ENCODE measurements at regions not wholly inside any gene's neighbourhood (a gene's known extent, or its start where the extent isn't known, plus 50 kb on each side); places are given as distances from the start of the nearest gene placed in this dataset.

DNA sequence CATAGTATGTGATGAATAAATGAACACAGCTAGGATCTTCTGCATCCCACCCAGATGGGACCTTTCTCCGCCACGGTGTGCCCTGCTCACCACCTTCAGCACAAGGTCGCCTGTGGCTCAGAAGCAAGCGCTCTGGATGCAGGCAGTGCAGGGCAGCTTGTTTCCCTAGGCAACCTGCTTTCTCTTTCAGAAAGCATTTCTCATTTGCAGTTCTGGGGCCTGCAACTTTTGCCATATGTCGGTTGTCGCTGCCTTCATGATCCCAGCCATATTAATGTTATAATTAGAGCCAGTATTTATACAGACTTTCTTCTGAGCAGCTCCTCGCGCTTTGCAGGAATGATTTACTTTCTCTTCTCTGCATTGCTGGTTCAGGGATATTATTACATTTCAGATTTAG lies 692.8 kb downstream of the RNF144A start:
- H3K27ac ChIP-seq (replicated peaks; ENCODE audit: low read length): no peak overlapping the region
- H4K8ac ChIP-seq (ENCODE audit: low read depth, low read length): no peak overlapping the region
- peak overlapping the region; percentile 41 for H2AFZ ChIP-seq (ENCODE audit: low read length)
- H3K9ac ChIP-seq (ENCODE audit: low read depth, low read length, poor library complexity): no peak overlapping the region
- H3K79me1 ChIP-seq (ENCODE audit: low read depth, low read length): no peaks in the 10 kb centered on the region
- H3K4me2 ChIP-seq (ENCODE audit: insufficient read depth, low read length, poor library complexity, severe bottlenecking): no peak overlapping the region
- no peaks in the 10 kb centered on the region for H3K9me3 ChIP-seq (replicated peaks in 1 of 2; ENCODE audit: control insufficient read depth in 2 of 2, insufficient read depth in 1 of 2, low read depth in 1 of 2, low read length in 2 of 2)
- H3K14ac ChIP-seq (ENCODE audit: low read length): no peak overlapping the region
- peaks cover 0 to 7% of the 10 kb centered on the region in 2 donors for H3K4me1 ChIP-seq (ENCODE audit: control insufficient read depth in 2 of 2, insufficient read depth in 1 of 2, low read depth in 1 of 2, low read length in 2 of 2)
- H3K36me3 ChIP-seq (replicated peaks in 1 of 2; ENCODE audit: control insufficient read depth in 2 of 2, insufficient read depth in 2 of 2, low read length in 2 of 2): no peaks in the 10 kb centered on the region
- no peak overlapping the region for H3K4me3 ChIP-seq (ENCODE audit: low read length in 2 of 2)
- H3K4ac ChIP-seq (ENCODE audit: low read length): no peak overlapping the region
- no peak overlapping the region for H4K91ac ChIP-seq (ENCODE audit: low read depth, low read length, poor library complexity)
- H3K18ac ChIP-seq (ENCODE audit: low read length): peak overlapping the region; percentile 60
- H2BK12ac ChIP-seq (ENCODE audit: low read length): no peak overlapping the region
- H3K27me3 ChIP-seq (ENCODE audit: control insufficient read depth in 3 of 3, insufficient read depth in 3 of 3, low read depth in 1 of 3, low read length in 3 of 3): no peaks in the 10 kb centered on the region
- DNase-seq (ENCODE audit: low spot score): no peak
- H2BK5ac ChIP-seq (ENCODE audit: low read length): no peak overlapping the region
- H2BK120ac ChIP-seq (ENCODE audit: low read depth, low read length): no peak overlapping the region
- H3K23ac ChIP-seq (ENCODE audit: low read depth, low read length, poor library complexity): no peak overlapping the region
- WGBS, 2 donors (ENCODE audit: extremely low coverage in 2 of 2, insufficient read length in 2 of 2, insufficient replicate concordance in 1 of 2): no CpG with 5 or more reads among the region's 8 CpGs
- no peak overlapping the region for H2AK5ac ChIP-seq (ENCODE audit: low read depth, low read length)
- no peak overlapping the region for H2BK15ac ChIP-seq (ENCODE audit: low read length)

DNA sequence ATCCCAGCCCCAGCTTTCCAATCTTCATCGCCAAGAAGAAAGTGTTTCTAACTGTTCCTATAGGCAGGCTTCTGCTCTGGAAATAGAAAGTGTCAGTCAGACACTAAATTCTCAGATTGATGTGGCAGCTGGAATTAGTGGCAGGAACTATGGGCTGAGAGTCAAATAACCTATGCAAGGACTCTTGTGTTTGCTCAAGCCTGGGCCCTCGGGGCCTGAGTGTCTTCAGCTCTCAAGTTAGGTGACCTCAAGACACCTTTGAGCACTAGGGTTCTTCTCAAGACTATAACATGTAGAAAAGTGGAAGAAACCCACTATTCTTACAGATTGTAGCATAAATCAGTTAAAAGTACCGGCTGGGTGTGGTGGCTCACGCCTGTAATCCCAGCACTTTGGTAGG lies 694.5 kb downstream of the RNF144A start:
- Histone ChIP-seq H3K9me3 (replicated peaks in 1 of 2; ENCODE audit: control insufficient read depth in 2 of 2, insufficient read depth in 1 of 2, low read depth in 1 of 2, low read length in 2 of 2) (no peaks in the 10 kb centered on the region), H3K4me3 (ENCODE audit: low read length in 2 of 2) (no peak overlapping the region), H3K4me1 (ENCODE audit: control insufficient read depth in 2 of 2, insufficient read depth in 1 of 2, low read depth in 1 of 2, low read length in 2 of 2) (peaks cover 0 to 9% of the 10 kb centered on the region in 2 donors), H3K18ac (ENCODE audit: low read length) (no peak overlapping the region), H2BK12ac (ENCODE audit: low read length) (no peak overlapping the region), H2BK15ac (ENCODE audit: low read length) (no peak overlapping the region), H3K14ac (ENCODE audit: low read length) (no peak overlapping the region), H2BK5ac (ENCODE audit: low read length) (no peak overlapping the region), H2AK5ac (ENCODE audit: low read depth, low read length) (no peak overlapping the region), H2AFZ (ENCODE audit: low read length) (peak overlapping the region; percentile 12), H3K36me3 (replicated peaks in 1 of 2; ENCODE audit: control insufficient read depth in 2 of 2, insufficient read depth in 2 of 2, low read length in 2 of 2) (no peaks in the 10 kb centered on the region), H4K91ac (ENCODE audit: low read depth, low read length, poor library complexity) (no peak overlapping the region), H2BK120ac (ENCODE audit: low read depth, low read length) (no peak overlapping the region), H3K27ac (replicated peaks; ENCODE audit: low read length) (no peak overlapping the region), H3K27me3 (ENCODE audit: control insufficient read depth in 3 of 3, insufficient read depth in 3 of 3, low read depth in 1 of 3, low read length in 3 of 3) (no peaks in the 10 kb centered on the region), H3K9ac (ENCODE audit: low read depth, low read length, poor library complexity) (no peak overlapping the region), H3K79me1 (ENCODE audit: low read depth, low read length) (no peaks in the 10 kb centered on the region), H4K8ac (ENCODE audit: low read depth, low read length) (no peak overlapping the region), H3K4ac (ENCODE audit: low read length) (no peak overlapping the region), H3K23ac (ENCODE audit: low read depth, low read length, poor library complexity) (no peak overlapping the region), H3K4me2 (ENCODE audit: insufficient read depth, low read length, poor library complexity, severe bottlenecking) (no peak overlapping the region)
- WGBS, 2 donors (ENCODE audit: extremely low coverage in 2 of 2, insufficient read length in 2 of 2, insufficient replicate concordance in 1 of 2): no CpG with 5 or more reads among the region's 4 CpGs
- no peak for DNase-seq (ENCODE audit: low spot score)

DNA sequence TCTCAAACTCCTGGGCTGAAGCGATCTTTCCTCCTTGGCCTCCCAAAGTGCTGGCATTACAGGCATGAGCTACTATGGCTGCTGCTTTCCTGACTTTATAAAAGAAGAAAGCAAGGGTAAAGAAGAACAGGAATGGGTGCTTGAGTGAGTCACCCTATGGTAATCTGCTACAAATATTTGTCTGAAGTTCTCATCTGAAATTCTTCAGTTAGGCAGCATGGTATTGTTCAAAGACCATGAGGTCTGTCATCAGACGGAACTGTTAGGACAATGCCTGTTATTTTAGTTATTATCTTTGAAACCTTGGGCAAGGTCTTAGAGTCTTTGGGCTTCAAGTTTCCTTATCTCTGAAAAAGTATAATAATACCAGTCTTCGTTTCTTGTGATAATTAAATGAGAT lies 695.8 kb downstream of the RNF144A start:
- no peak overlapping the region for H2BK5ac ChIP-seq (ENCODE audit: low read length)
- no CpG with 5 or more reads among the region's 3 CpGs for WGBS, 2 donors (ENCODE audit: extremely low coverage in 2 of 2, insufficient read length in 2 of 2, insufficient replicate concordance in 1 of 2)
- no peak overlapping the region for H2BK12ac ChIP-seq (ENCODE audit: low read length)
- no peaks in the 10 kb centered on the region for H3K79me1 ChIP-seq (ENCODE audit: low read depth, low read length)
- H2AFZ ChIP-seq (ENCODE audit: low read length): no peak overlapping the region
- H3K27me3 ChIP-seq (ENCODE audit: control insufficient read depth in 3 of 3, insufficient read depth in 3 of 3, low read depth in 1 of 3, low read length in 3 of 3): no peaks in the 10 kb centered on the region
- no peak overlapping the region for H3K9ac ChIP-seq (ENCODE audit: low read depth, low read length, poor library complexity)
- H2BK15ac ChIP-seq (ENCODE audit: low read length): no peak overlapping the region
- no peak overlapping the region for H4K8ac ChIP-seq (ENCODE audit: low read depth, low read length)
- H3K4me1 ChIP-seq (ENCODE audit: control insufficient read depth in 2 of 2, insufficient read depth in 1 of 2, low read depth in 1 of 2, low read length in 2 of 2): peaks cover 0 to 3% of the 10 kb centered on the region in 2 donors
- H3K4me3 ChIP-seq (ENCODE audit: low read length in 2 of 2): no peak overlapping the region
- H3K4me2 ChIP-seq (ENCODE audit: insufficient read depth, low read length, poor library complexity, severe bottlenecking): no peak overlapping the region
- no peaks in the 10 kb centered on the region for H3K36me3 ChIP-seq (replicated peaks in 1 of 2; ENCODE audit: control insufficient read depth in 2 of 2, insufficient read depth in 2 of 2, low read length in 2 of 2)
- no peak overlapping the region for H4K91ac ChIP-seq (ENCODE audit: low read depth, low read length, poor library complexity)
- DNase-seq (ENCODE audit: low spot score): no peak
- no peak overlapping the region for H3K18ac ChIP-seq (ENCODE audit: low read length)
- no peak overlapping the region for H2BK120ac ChIP-seq (ENCODE audit: low read depth, low read length)
- no peaks in the 10 kb centered on the region for H3K9me3 ChIP-seq (replicated peaks in 1 of 2; ENCODE audit: control insufficient read depth in 2 of 2, insufficient read depth in 1 of 2, low read depth in 1 of 2, low read length in 2 of 2)
- H3K27ac ChIP-seq (replicated peaks; ENCODE audit: low read length): no peak overlapping the region
- no peak overlapping the region for H3K4ac ChIP-seq (ENCODE audit: low read length)
- no peak overlapping the region for H3K23ac ChIP-seq (ENCODE audit: low read depth, low read length, poor library complexity)
- H3K14ac ChIP-seq (ENCODE audit: low read length): no peak overlapping the region
- no peak overlapping the region for H2AK5ac ChIP-seq (ENCODE audit: low read depth, low read length)

DNA sequence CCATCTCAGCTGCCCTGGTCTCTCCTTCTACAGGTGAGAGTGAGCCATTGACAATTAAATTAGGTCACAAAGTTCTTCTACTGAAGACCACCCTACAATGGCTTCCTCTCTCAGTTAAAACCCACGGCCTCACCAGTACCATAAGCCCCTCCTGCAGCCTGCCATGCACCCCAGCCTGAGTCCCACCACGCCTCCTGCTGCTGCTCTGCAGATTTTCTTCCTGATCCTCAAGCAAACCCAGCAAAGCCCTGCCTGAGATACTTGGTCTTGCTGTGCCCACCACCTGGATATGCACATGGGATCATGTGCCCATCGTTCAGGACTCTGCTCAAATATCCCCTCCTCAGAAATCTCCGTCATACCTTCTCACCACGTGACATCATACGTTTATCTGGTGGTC lies 696.6 kb downstream of the RNF144A start:
- H3K4me3 ChIP-seq (ENCODE audit: low read length in 2 of 2): no peak overlapping the region
- no peaks in the 10 kb centered on the region for H3K79me1 ChIP-seq (ENCODE audit: low read depth, low read length)
- H3K4me2 ChIP-seq (ENCODE audit: insufficient read depth, low read length, poor library complexity, severe bottlenecking): no peak overlapping the region
- H2BK120ac ChIP-seq (ENCODE audit: low read depth, low read length): no peak overlapping the region
- H3K23ac ChIP-seq (ENCODE audit: low read depth, low read length, poor library complexity): no peak overlapping the region
- WGBS, 2 donors (ENCODE audit: extremely low coverage in 2 of 2, insufficient read length in 2 of 2, insufficient replicate concordance in 1 of 2): no CpG with 5 or more reads among the region's 6 CpGs
- H3K27ac ChIP-seq (replicated peaks; ENCODE audit: low read length): no peak overlapping the region
- no peak overlapping the region for H3K4ac ChIP-seq (ENCODE audit: low read length)
- H3K36me3 ChIP-seq (replicated peaks in 1 of 2; ENCODE audit: control insufficient read depth in 2 of 2, insufficient read depth in 2 of 2, low read length in 2 of 2): no peaks in the 10 kb centered on the region
- H2AFZ ChIP-seq (ENCODE audit: low read length): no peak overlapping the region
- no peak overlapping the region for H3K14ac ChIP-seq (ENCODE audit: low read length)
- H3K27me3 ChIP-seq (ENCODE audit: control insufficient read depth in 3 of 3, insufficient read depth in 3 of 3, low read depth in 1 of 3, low read length in 3 of 3): no peaks in the 10 kb centered on the region
- no peak overlapping the region for H4K8ac ChIP-seq (ENCODE audit: low read depth, low read length)
- no peaks in the 10 kb centered on the region for H3K9me3 ChIP-seq (replicated peaks in 1 of 2; ENCODE audit: control insufficient read depth in 2 of 2, insufficient read depth in 1 of 2, low read depth in 1 of 2, low read length in 2 of 2)
- no peak overlapping the region for H2AK5ac ChIP-seq (ENCODE audit: low read depth, low read length)
- no peak overlapping the region for H4K91ac ChIP-seq (ENCODE audit: low read depth, low read length, poor library complexity)
- H3K9ac ChIP-seq (ENCODE audit: low read depth, low read length, poor library complexity): no peak overlapping the region
- H2BK12ac ChIP-seq (ENCODE audit: low read length): no peak overlapping the region
- no peak overlapping the region for H2BK5ac ChIP-seq (ENCODE audit: low read length)
- no peak overlapping the region for H3K18ac ChIP-seq (ENCODE audit: low read length)
- H2BK15ac ChIP-seq (ENCODE audit: low read length): no peak overlapping the region
- DNase-seq (ENCODE audit: low spot score): no peak
- peaks cover 0 to 8% of the 10 kb centered on the region in 2 donors for H3K4me1 ChIP-seq (ENCODE audit: control insufficient read depth in 2 of 2, insufficient read depth in 1 of 2, low read depth in 1 of 2, low read length in 2 of 2)

All from neuronal stem cell (in vitro differentiated cells).